ENCODE measurements at regions not wholly inside any gene's neighbourhood (a gene's known extent, or its start where the extent isn't known, plus 50 kb on each side); places are given as distances from the start of the nearest gene placed in this dataset.

GRCh38 chr3:188975600-188976314 lies 196.0 kb upstream of the TPRG1 start:
- TF ChIP-seq CTCF (IDR thresholded peaks at IDR 0.05): no peak

GRCh38 chr3:188976407-188976806 lies 195.4 kb upstream of the TPRG1 start:
- no peak for TF ChIP-seq CTCF (IDR thresholded peaks at IDR 0.05)

- TF ChIP-seq CTCF (IDR thresholded peaks at IDR 0.05): no peak
Observed at GRCh38 chr3:188978421-188979171, 193.2 kb upstream of the TPRG1 start.

GRCh38 chr3:188979248-188979647 lies 192.5 kb upstream of the TPRG1 start:
- no peak for TF ChIP-seq CTCF (IDR thresholded peaks at IDR 0.05)

- TF ChIP-seq CTCF (IDR thresholded peaks at IDR 0.05): no peak
Observed at GRCh38 chr3:188979669-188980310, 192.0 kb upstream of the TPRG1 start.

GRCh38 chr3:188993181-188993580 lies 178.6 kb upstream of the TPRG1 start:
- TF ChIP-seq CTCF (IDR thresholded peaks at IDR 0.05): no peak

GRCh38 chr3:189001559-189001958 lies 170.2 kb upstream of the TPRG1 start:
- TF ChIP-seq CTCF (IDR thresholded peaks at IDR 0.05): no peak
